HEK293T (cell line): ENCODE measurements at regions not wholly inside any gene's neighbourhood (a gene's known extent, or its start where the extent isn't known, plus 50 kb on each side); places are given as distances from the start of the nearest gene placed in this dataset.

Experiments
- CTCF ChIA-PET: fragments of 350-600 bp; formaldehyde crosslinking; extraction: SDS; loops from one replicate; lab custom pipeline; 2021; ENCODE audit warnings: antibody characterized with exemption, inconsistent platforms; lab: Yijun Ruan, JAX
- POLR2A ChIA-PET: fragments of 350-600 bp; formaldehyde crosslinking; extraction: SDS; loops from one replicate; lab custom pipeline; 2020; ENCODE audit warnings: antibody characterized with exemption, inconsistent platforms; lab: Yijun Ruan, JAX
- DNase-seq: peaks from one replicate; pipeline ENCODE4 v3.0.0; 2012; ENCODE audit warnings: mixed read lengths; ENCODE audit errors: extremely low spot score
- ARNT ChIP-seq: fragments of 450-650 bp; IDR thresholded peaks from 2 replicates; pipeline ENCODE4 v1.6.1; 2017; ENCODE audit warnings: mild to moderate bottlenecking
- BHLHE40 ChIP-seq: fragments of 450-650 bp; IDR thresholded peaks from 2 replicates; pipeline ENCODE4 v1.6.1; 2016; ENCODE audit warnings: mild to moderate bottlenecking, moderate library complexity, borderline replicate concordance
- CTBP1 ChIP-seq: fragments of 450-650 bp; IDR thresholded peaks from 2 replicates; pipeline ENCODE4 v1.6.1; 2016; ENCODE audit warnings: borderline replicate concordance
- ELF4 ChIP-seq: fragments of 450-650 bp; IDR thresholded peaks from 2 replicates; pipeline ENCODE4 v1.6.1; 2017; ENCODE audit warnings: antibody characterized with exemption
- FOXA1 ChIP-seq: fragments of 450-650 bp; IDR thresholded peaks from 2 replicates; pipeline ENCODE4 v1.6.1; 2016; ENCODE audit warnings: mild to moderate bottlenecking
- FOXK2 ChIP-seq: fragments of 450-650 bp; IDR thresholded peaks from 2 replicates; pipeline ENCODE4 v1.6.1; 2016; ENCODE audit warnings: mild to moderate bottlenecking
- FOXM1 ChIP-seq: fragments of 450-650 bp; IDR thresholded peaks from 2 replicates; pipeline ENCODE4 v1.6.1; 2017; ENCODE audit warnings: mild to moderate bottlenecking, borderline replicate concordance
- HDGF ChIP-seq: fragments of 450-650 bp; IDR thresholded peaks from 2 replicates; pipeline ENCODE4 v1.6.1; 2017; ENCODE audit warnings: antibody characterized with exemption, borderline replicate concordance
- L3MBTL2 ChIP-seq: fragments of 450-650 bp; conservative IDR thresholded peaks from 2 replicates; pipeline ENCODE4 v1.6.1; 2016; ENCODE audit warnings: mild to moderate bottlenecking
- LEF1 ChIP-seq: fragments of 450-650 bp; IDR thresholded peaks from 2 replicates; pipeline ENCODE4 v1.6.1; 2017; ENCODE audit warnings: mild to moderate bottlenecking, borderline replicate concordance
- NFRKB ChIP-seq: fragments of 450-650 bp; IDR thresholded peaks from 2 replicates; pipeline ENCODE4 v1.6.1; 2016; ENCODE audit warnings: mild to moderate bottlenecking, moderate library complexity
- SP1 ChIP-seq: fragments of 450-650 bp; IDR thresholded peaks from 2 replicates; pipeline ENCODE4 v1.6.1; 2017
- SUZ12 ChIP-seq: fragments of 450-650 bp; IDR thresholded peaks from 2 replicates; pipeline ENCODE4 v1.6.1; 2016; ENCODE audit warnings: mild to moderate bottlenecking
- TARDBP ChIP-seq: fragments of 450-650 bp; IDR thresholded peaks from 2 replicates; pipeline ENCODE4 v1.6.1; 2016
- ZNF384 ChIP-seq: fragments of 450-650 bp; IDR thresholded peaks from 2 replicates; pipeline ENCODE4 v1.6.1; 2016
- TF ChIP-seq, protein P1 (sequence below): fragments of 450-650 bp; IDR thresholded peaks from 2 replicates; pipeline ENCODE4 v1.6.1; 2016

DNA sequence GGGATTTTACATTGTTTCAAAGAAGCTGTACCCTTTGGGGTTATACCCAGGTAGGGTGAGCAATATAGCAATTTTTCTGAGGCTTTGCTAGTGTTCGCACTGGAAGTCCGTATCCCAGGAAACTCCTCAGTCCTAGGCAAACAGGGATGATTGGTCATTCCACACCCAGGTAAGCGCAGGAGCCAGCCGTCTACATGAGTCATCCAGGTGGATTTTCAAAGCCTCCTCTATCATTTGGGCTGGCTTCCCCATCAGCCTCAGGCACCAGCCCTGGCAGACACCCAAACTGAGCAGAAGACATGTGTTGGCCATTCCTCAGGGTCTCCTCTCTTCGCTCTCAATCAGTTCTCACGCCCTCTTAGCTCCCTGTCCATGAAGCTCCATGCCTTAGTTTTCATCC lies 135.6 kb downstream of the AIPL1 start:
- POLR2A ChIA-PET, result no interaction called here
- no peak for TF ChIP-seq LEF1
- TF ChIP-seq FOXM1, result no peak
- no peak for TF ChIP-seq BHLHE40
- no peak for TF ChIP-seq FOXK2
- TF ChIP-seq ZNF384, result no peak
- TF ChIP-seq, protein P1, sequence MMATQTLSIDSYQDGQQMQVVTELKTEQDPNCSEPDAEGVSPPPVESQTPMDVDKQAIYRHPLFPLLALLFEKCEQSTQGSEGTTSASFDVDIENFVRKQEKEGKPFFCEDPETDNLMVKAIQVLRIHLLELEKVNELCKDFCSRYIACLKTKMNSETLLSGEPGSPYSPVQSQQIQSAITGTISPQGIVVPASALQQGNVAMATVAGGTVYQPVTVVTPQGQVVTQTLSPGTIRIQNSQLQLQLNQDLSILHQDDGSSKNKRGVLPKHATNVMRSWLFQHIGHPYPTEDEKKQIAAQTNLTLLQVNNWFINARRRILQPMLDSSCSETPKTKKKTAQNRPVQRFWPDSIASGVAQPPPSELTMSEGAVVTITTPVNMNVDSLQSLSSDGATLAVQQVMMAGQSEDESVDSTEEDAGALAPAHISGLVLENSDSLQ, result no peak
- no peak for TF ChIP-seq ARNT
- no peak for TF ChIP-seq SP1
- no peak for TF ChIP-seq L3MBTL2
- no peak for TF ChIP-seq CTBP1
- no peak for TF ChIP-seq FOXA1
- no peak for TF ChIP-seq ELF4
- no peak for TF ChIP-seq SUZ12
- TF ChIP-seq HDGF, result no peak
- no peak for TF ChIP-seq NFRKB
- no peak for TF ChIP-seq TARDBP
- CTCF ChIA-PET, result no interaction called here
- DNase-seq, result no peak

DNA sequence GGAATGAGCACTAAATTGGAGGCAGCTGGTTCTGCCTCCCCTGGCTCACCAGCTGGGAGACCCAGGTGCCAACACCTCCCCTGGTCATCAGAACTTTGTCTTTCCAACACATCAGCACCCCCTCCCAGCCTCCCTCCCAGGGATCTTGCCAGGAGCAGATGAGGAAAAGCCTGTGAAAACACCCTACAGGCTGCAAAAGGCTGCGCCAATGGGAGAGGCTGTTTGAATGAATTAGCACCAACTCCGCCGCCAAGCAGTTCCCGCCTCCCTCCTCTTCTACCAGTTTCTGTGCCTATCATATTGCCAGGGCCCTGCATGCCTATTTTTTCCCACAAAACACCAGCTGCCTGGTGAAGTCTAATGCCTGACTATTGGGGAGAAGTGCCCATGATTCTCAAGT lies 137.0 kb downstream of the AIPL1 start:
- TF ChIP-seq LEF1, result no peak
- no peak for TF ChIP-seq FOXK2
- no peak for TF ChIP-seq ZNF384
- no peak for TF ChIP-seq TARDBP
- no peak for TF ChIP-seq ARNT
- no peak for TF ChIP-seq BHLHE40
- POLR2A ChIA-PET, result interaction anchor here (0.6 kb wide), 1 partner anchor 105 kb away, joined by 3 read pairs; no protein-coding TSS in a partner anchor
- CTCF ChIA-PET, result no interaction called here
- no peak for DNase-seq

DNA sequence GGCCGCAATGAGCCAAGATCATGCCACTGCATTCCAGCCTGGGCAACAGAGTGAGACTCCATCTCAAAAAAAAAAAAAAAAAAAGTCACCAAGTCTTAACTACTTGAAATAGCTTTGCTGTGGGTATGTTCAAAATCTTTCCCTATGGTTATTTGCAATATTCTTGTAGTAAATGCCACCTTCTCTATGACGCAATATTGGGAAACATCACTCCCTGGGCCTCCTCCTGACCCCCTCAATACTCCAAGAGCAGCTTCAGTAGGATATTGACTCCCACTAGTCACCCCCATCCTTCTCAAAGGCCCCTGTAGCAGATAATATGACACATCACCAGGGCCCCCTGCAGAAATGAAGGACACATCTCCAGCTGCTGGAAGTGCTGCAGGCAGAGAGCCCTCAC lies 137.8 kb downstream of the AIPL1 start:
- DNase-seq, result no peak
- TF ChIP-seq ARNT, result no peak
- POLR2A ChIA-PET, result interaction anchor here (0.6 kb wide), 1 partner anchor 16 kb away, joined by 3 read pairs; no protein-coding TSS in a partner anchor
- CTCF ChIA-PET, result no interaction called here

DNA sequence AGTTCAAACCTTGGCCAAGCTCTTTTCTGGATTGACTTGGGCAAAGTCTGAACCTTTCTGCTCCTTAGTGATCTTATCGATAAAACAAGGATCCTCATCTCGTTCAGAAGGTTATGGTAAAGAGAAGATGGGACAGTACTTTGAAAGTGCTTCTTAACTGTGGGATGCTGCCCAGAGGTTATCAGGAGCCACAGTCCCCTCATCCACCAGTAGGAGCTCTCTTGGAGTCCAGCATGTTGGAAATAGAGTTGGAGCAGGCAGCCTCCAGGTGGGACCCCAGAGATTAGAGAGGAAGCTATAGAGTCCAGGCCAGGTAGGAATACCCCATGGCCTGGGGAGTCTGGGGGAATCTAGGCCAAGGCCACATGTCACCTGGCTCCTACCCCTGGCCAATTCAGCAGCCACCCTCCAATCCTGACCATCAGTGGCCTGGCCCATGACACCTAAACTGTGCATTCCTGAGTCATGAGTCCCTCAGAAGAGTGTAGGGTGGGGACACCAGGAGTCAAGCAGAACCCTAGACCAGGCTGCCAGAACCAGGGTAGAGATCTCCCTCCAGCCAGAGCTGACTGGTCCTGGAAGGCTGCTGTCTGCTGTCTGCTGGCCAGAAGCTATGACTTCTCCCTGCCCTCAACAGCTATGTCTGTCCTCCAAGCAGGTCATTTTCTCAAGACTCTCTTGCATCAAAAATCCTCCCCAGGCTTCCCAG lies 144.3 kb downstream of the AIPL1 start:
- ChIA-PET POLR2A (no interaction called here), CTCF (no interaction called here)
- TF ChIP-seq, protein P1, result no peak
- no peak for TF ChIP-seq ELF4
- TF ChIP-seq SP1, result no peak
- TF ChIP-seq HDGF, result no peak
- TF ChIP-seq LEF1, result no peak
- TF ChIP-seq BHLHE40, result no peak
- TF ChIP-seq CTBP1, result no peak
- no peak for TF ChIP-seq L3MBTL2
- no peak for TF ChIP-seq FOXK2
- TF ChIP-seq TARDBP, result no peak
- no peak for TF ChIP-seq NFRKB
- no peak for TF ChIP-seq ARNT
- TF ChIP-seq ZNF384, result no peak
- TF ChIP-seq SUZ12, result no peak
- no peak for DNase-seq

DNA sequence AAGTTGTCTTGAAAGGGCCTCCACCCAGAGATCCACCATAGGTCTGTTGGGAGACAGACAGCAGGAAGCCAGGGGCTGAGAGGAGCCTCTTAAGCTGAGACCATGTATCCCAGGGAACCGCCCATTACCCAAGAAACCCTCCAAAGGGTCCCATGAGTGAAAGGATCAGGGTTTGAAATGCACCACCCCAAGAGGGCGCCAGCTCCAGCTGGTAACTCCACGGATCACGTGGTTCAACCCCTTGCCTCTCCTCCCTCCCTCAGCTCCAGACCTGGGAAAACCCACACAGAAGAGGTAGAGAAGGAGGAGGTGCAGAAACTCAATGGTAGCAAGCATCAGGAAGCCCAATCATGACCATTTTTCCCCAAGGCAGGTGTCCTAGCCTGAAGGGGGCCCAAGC lies 148.7 kb downstream of the AIPL1 start:
- POLR2A ChIA-PET, result no interaction called here
- CTCF ChIA-PET, result no interaction called here
- TF ChIP-seq SUZ12 (no peak), LEF1 (no peak), ZNF384 (no peak), FOXM1 (no peak), FOXK2 (no peak), FOXA1 (no peak), NFRKB (no peak), TARDBP (no peak), L3MBTL2 (no peak)
- peak; percentile 32 for DNase-seq

DNA sequence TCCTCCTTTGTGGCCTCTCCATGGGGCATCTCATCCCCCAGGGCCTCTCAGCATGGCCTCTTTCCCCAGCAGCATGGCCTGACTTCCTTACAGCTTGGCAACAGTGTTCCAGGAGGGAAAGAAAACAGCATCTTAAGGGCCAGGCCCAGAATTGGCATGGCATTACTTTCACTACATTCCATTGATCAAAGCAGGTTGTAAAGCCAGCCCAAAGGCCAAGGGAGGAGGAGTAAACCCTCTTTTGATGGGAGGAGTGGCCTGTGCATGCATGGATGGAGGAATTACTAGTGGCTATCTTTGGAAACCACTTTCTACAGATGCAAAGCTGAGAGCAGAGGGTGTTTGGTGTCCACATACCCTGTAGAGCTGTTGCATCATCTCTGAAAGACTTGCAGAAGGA lies 149.4 kb downstream of the AIPL1 start:
- POLR2A ChIA-PET, result no interaction called here
- CTCF ChIA-PET, result no interaction called here
- TF ChIP-seq L3MBTL2, result no peak
- no peak for TF ChIP-seq SUZ12
- TF ChIP-seq NFRKB, result no peak
- no peak for DNase-seq

DNA sequence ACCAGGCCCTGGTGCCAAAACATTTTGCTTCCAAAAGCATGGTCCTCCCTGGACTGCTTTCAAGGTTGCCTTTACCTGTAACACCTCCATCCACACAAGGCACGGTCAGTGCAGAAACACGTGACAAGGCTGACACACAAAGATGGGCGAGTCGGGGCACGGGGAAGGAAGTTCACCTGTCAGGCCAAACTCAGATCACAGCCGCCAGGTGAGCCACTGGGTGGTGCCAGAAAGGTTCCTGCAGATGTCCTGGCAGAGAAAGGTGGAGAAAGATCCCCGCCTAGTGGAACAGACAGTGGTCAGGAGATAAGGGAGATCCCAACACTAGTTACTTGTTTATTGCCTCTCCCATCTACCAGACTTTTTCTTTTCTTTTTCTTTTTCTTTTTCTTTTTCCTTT lies 155.3 kb downstream of the AIPL1 start:
- TF ChIP-seq FOXK2 (no peak), TARDBP (no peak), NFRKB (no peak), ELF4 (no peak), SP1 (no peak), ARNT (no peak)
- TF ChIP-seq, protein P1, result no peak
- ChIA-PET POLR2A (no interaction called here), CTCF (no interaction called here)
- no peak for DNase-seq
